H1 (cell line): ENCODE measurements at regions not wholly inside any gene's neighbourhood (a gene's known extent, or its start where the extent isn't known, plus 50 kb on each side); places are given as distances from the start of the nearest gene placed in this dataset.

Experiments used
- CTCF ChIA-PET: fragments of 300-600 bp; sonication (Branson Sonifier 250); formaldehyde crosslinking; loops from one replicate; lab custom pipeline; 2021; ENCODE audit not compliant: partially characterized antibody; lab: Charles Lee
- POLR2A ChIA-PET: fragments of 300-600 bp; sonication (Branson Sonifier 250); formaldehyde crosslinking; loops from one replicate; lab custom pipeline; 2021; ENCODE audit warnings: inconsistent platforms; ENCODE audit not compliant: partially characterized antibody; lab: Charles Lee
- DNase-seq, 2 experiments: peaks; one replicate each; pipeline versions ENCODE4 v3.0.0 to v3.0.0-alpha.2; 2010 to 2022; ENCODE audit warnings: low spot score in 2 of 2, low read depth in 1 of 2, mixed read lengths in 1 of 2
- FAIRE-seq: peaks from 2 replicates; lab custom pipeline; 2011; peaks lifted over from hg19 to GRCh38; lab: Jason Lieb, UNC
- H2AFZ ChIP-seq: 2 replicates; pipeline ENCODE4 v1.8.1; 2012; ENCODE audit warnings: low read length, inconsistent platforms
- H2AK5ac ChIP-seq: 2 replicates; pipeline ENCODE4 v1.6.1; 2013; ENCODE audit warnings: low read depth, low read length
- H2BK120ac ChIP-seq: replicated peaks from 2 replicates; pipeline ENCODE3; 2013; ENCODE audit warnings: low read depth, low read length, inconsistent platforms
- H2BK12ac ChIP-seq: 2 replicates; pipeline ENCODE4 v1.6.1; 2013; ENCODE audit warnings: low read depth, low read length
- H2BK15ac ChIP-seq: 2 replicates; pipeline ENCODE4 v1.6.1; 2013; ENCODE audit warnings: low read length
- H2BK20ac ChIP-seq: 2 replicates; pipeline ENCODE4 v1.6.1; 2013; ENCODE audit warnings: low read length
- H2BK5ac ChIP-seq: 2 replicates; pipeline ENCODE4 v1.6.1; 2013; ENCODE audit warnings: low read depth, low read length
- H3K14ac ChIP-seq: 2 replicates; pipeline ENCODE4 v1.6.1; 2013; ENCODE audit warnings: inconsistent platforms; ENCODE audit not compliant: insufficient read length
- H3K18ac ChIP-seq: 2 replicates; pipeline ENCODE4 v1.6.1; 2013; ENCODE audit warnings: low read length; ENCODE audit errors: extremely low read depth
- H3K23ac ChIP-seq: 2 replicates; pipeline ENCODE4 v1.6.1; 2013; ENCODE audit warnings: inconsistent platforms; ENCODE audit not compliant: insufficient read length
- H3K23me2 ChIP-seq: 2 replicates; pipeline ENCODE4 v1.6.1; 2013; ENCODE audit warnings: low read depth, low read length
- H3K27ac ChIP-seq: 2 replicates; pipeline ENCODE4 v1.6.1; 2011; ENCODE audit warnings: low read depth, low read length, inconsistent platforms
- H3K27me3 ChIP-seq, 4 experiments: replicated peaks in 1 of 4; 1 replicate in 1 of 4; 2 replicates in 3 of 4; pipeline versions ENCODE4 v1.6.1 to v1.8.1; 2011 to 2013; ENCODE audit warnings: low read length in 3 of 4, mild to moderate bottlenecking in 3 of 4, inconsistent platforms in 2 of 4, mixed read lengths in 2 of 4, moderate library complexity in 1 of 4; ENCODE audit not compliant: control insufficient read depth in 3 of 4, insufficient read depth in 3 of 4; ENCODE audit errors: extremely low read depth in 1 of 4
- H3K36me3 ChIP-seq, 4 experiments: 2 replicates each; pipeline versions ENCODE4 v1.6.1 to v1.8.1; 2011 to 2013; ENCODE audit warnings: mild to moderate bottlenecking in 4 of 4, low read length in 3 of 4, moderate library complexity in 2 of 4, control low read depth in 1 of 4, inconsistent platforms in 1 of 4; ENCODE audit not compliant: insufficient read depth in 4 of 4, control insufficient read depth in 2 of 4
- H3K4ac ChIP-seq: replicated peaks from 2 replicates; pipeline ENCODE3; 2013; ENCODE audit warnings: low read length, low read depth, mixed read lengths, inconsistent platforms; ENCODE audit not compliant: insufficient read length
- H3K4me1 ChIP-seq, 4 experiments: replicated peaks in 1 of 4; 1 replicate in 1 of 4; 2 replicates in 3 of 4; pipeline versions ENCODE4 v1.6.1 to v1.8.1; 2011 to 2013; ENCODE audit warnings: low read length in 3 of 4, inconsistent platforms in 2 of 4, mixed read lengths in 1 of 4; ENCODE audit not compliant: insufficient read depth in 4 of 4, control insufficient read depth in 3 of 4
- H3K4me2 ChIP-seq, 2 experiments: 2 replicates each; pipeline versions ENCODE4 v1.6.1 to v1.8.1; 2011 to 2013; ENCODE audit warnings: low read depth in 2 of 2, low read length in 2 of 2, control low read depth in 1 of 2, inconsistent platforms in 1 of 2, mild to moderate bottlenecking in 1 of 2; ENCODE audit not compliant: insufficient read depth in 1 of 2
- H3K4me3 ChIP-seq, 4 experiments: fragments of 200-600, 300-600 bp in 1 of 4; sonication (generic), shearing (Covaris generic), sonication (Bioruptor Twin) in 1 of 4; 2 replicates each; pipeline versions ENCODE4 v1.5.1 to v1.8.1; 2011 to 2016; ENCODE audit warnings: low read length in 4 of 4, low read depth in 3 of 4, control low read depth in 2 of 4, inconsistent platforms in 2 of 4, mild to moderate bottlenecking in 2 of 4, mixed read lengths in 1 of 4, moderate library complexity in 1 of 4; ENCODE audit not compliant: insufficient read depth in 2 of 4; ENCODE audit errors: extremely low read depth in 1 of 4
- H3K56ac ChIP-seq: replicated peaks from 2 replicates; pipeline ENCODE3; 2013; ENCODE audit warnings: low read depth, mild to moderate bottlenecking, mixed read lengths, low read length, inconsistent platforms; ENCODE audit not compliant: insufficient read length
- H3K79me1 ChIP-seq: 2 replicates; pipeline ENCODE4 v1.6.1; 2013; ENCODE audit warnings: low read depth, low read length, control low read depth
- H3K79me2 ChIP-seq, 2 experiments: 2 replicates each; pipeline versions ENCODE4 v1.6.1 to v1.8.1; 2012 to 2013; ENCODE audit warnings: low read length in 2 of 2, mild to moderate bottlenecking in 2 of 2, inconsistent platforms in 1 of 2; ENCODE audit not compliant: insufficient read depth in 2 of 2, control insufficient read depth in 1 of 2
- H3K9ac ChIP-seq, 4 experiments: replicated peaks in 1 of 4; 1 replicate in 1 of 4; 2 replicates in 3 of 4; pipeline versions ENCODE4 v1.6.1 to v1.8.1; 2011 to 2013; ENCODE audit warnings: low read depth in 3 of 4, low read length in 3 of 4, control low read depth in 2 of 4, mild to moderate bottlenecking in 2 of 4, moderate library complexity in 2 of 4, inconsistent platforms in 1 of 4; ENCODE audit errors: extremely low read depth in 1 of 4
- H3K9me3 ChIP-seq, 2 experiments: 2 replicates each; pipeline versions ENCODE4 v1.6.1 to v1.8.1; 2012 to 2013; ENCODE audit warnings: mild to moderate bottlenecking in 2 of 2, moderate library complexity in 2 of 2, control low read depth in 1 of 2, inconsistent platforms in 1 of 2, low read depth in 1 of 2, low read length in 1 of 2, mixed read lengths in 1 of 2; ENCODE audit not compliant: insufficient read depth in 2 of 2
- H4K20me1 ChIP-seq, 2 experiments: replicated peaks in 1 of 2; 2 replicates each; pipeline versions ENCODE3 to v1.8.1; 2011 to 2013; ENCODE audit warnings: inconsistent platforms in 2 of 2, low read length in 2 of 2, mild to moderate bottlenecking in 1 of 2; ENCODE audit not compliant: insufficient read depth in 2 of 2, control insufficient read depth in 1 of 2
- H4K5ac ChIP-seq: 2 replicates; pipeline ENCODE4 v1.6.1; 2013; ENCODE audit warnings: low read length, low read depth, mixed read lengths, inconsistent platforms; ENCODE audit not compliant: insufficient read length
- H4K8ac ChIP-seq: 2 replicates; pipeline ENCODE4 v1.8.0; 2013; ENCODE audit warnings: mild to moderate bottlenecking, moderate library complexity, low read length, inconsistent platforms; ENCODE audit not compliant: insufficient read depth; ENCODE audit errors: extremely low read depth
- H4K91ac ChIP-seq: replicated peaks from 2 replicates; pipeline ENCODE3; 2013; ENCODE audit warnings: low read length, mixed read lengths, inconsistent platforms; ENCODE audit not compliant: insufficient read length
- CHD1 ChIP-seq: IDR thresholded peaks from 2 replicates; pipeline ENCODE4 v1.6.1; 2012; ENCODE audit warnings: low read depth, low read length, improper control_type of control experiment
- POLR2AphosphoS5 ChIP-seq: IDR thresholded peaks from 2 replicates; pipeline ENCODE4 v1.6.1; 2011; ENCODE audit warnings: low read depth, low read length
- RNF2 ChIP-seq: fragments of 200-900, 300-1000 bp; sonication (generic); IDR thresholded peaks from 2 replicates; pipeline ENCODE4 v1.7.1; 2016; ENCODE audit warnings: borderline replicate concordance, low read depth, mild to moderate bottlenecking, antibody characterized with exemption, low read length; ENCODE audit not compliant: poor library complexity, severe bottlenecking; ENCODE audit errors: missing control alignments
- SIRT6 ChIP-seq: IDR thresholded peaks from one replicate; pipeline ENCODE4 v1.7.1; 2012; ENCODE audit warnings: low read length, inconsistent platforms
- TAF1 ChIP-seq: IDR thresholded peaks from 2 replicates; pipeline ENCODE4 v1.6.1; 2011; ENCODE audit warnings: mild to moderate bottlenecking, low read depth, low read length
- TCF12 ChIP-seq: IDR thresholded peaks from 2 replicates; pipeline ENCODE4 v1.6.1; 2011; ENCODE audit warnings: low read depth, mild to moderate bottlenecking, low read length
- WGBS, 2 experiments: shearing (Covaris generic) in 1 of 2; methylation state at CpG; one replicate each; pipeline versions ENCODE4 v1.1.6 to v1.1.7; 2013 to 2015; ENCODE audit warnings: low lambda C conversion rate in 2 of 2, mixed read lengths in 2 of 2, inconsistent platforms in 1 of 2, low coverage in 1 of 2, missing lambda C conversion rate in 1 of 2; ENCODE audit not compliant: insufficient replicate concordance in 2 of 2, insufficient coverage in 1 of 2, insufficient read length in 1 of 2; ENCODE audit errors: extremely low coverage in 1 of 2, missing lambda C conversion rate in 1 of 2; 5-methylcytosine and 5-hydroxymethylcytosine counted together

DNA sequence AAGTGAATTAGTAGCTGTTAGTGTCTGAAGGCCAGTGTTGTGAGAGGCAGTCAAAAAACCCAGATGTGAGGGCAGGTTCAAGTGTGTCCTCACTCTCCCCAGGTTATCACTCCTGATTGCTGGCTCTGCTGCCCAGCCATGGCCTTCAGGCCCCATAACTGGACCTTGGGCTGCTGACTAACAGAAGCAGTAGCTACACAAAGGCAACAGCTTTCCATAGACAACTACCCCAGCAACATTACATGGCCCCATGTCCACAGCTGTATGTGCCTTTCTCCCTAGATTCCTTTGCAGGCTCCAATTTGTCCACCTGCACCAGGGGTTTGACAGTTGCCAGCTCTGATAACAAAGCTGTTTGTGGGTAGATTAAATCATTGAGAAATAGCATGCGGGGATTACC lies 297.8 kb downstream of the ARL4A start:
- Histone ChIP-seq H3K23ac (no peak overlapping the region), H3K4me3 (no peak overlapping the region), H4K20me1 (no peaks in the 10 kb centered on the region), H3K14ac (no peak overlapping the region), H2BK20ac (peak overlapping the region; percentile 97), H2BK120ac (peak overlapping the region; percentile 98), H3K79me1 (no peaks in the 10 kb centered on the region), H3K56ac (no peak overlapping the region)
- CTCF ChIA-PET, result interaction anchor here (0.7 to 1.0 kb wide), 2 partner anchors 70 to 280 kb away, joined by 3 read pairs; no protein-coding TSS in a partner anchor
- TF ChIP-seq RNF2, result no peak
- TF ChIP-seq SIRT6, result no peak
- TF ChIP-seq POLR2AphosphoS5, result no peak
- TF ChIP-seq CHD1, result no peak
- TF ChIP-seq TAF1, result no peak
- TF ChIP-seq TCF12, result no peak
- TF ChIP-seq, all 59 proteins: peak for 0
- Histone ChIP-seq H2BK12ac (peak overlapping the region; percentile 99), H2BK15ac (no peak overlapping the region), H3K4me1 (peaks cover 2 to 15% (median 4%) of the 10 kb centered on the region in 4 experiments), H3K27ac (peak overlapping the region; percentile 43; the same call in 1 of the 2 replicates), H3K23me2 (no peaks in the 10 kb centered on the region), H3K79me2 (no peaks in the 10 kb centered on the region), H3K9ac (no peak overlapping the region), H3K27me3 (peaks cover 0 to 1% (median 0%) of the 10 kb centered on the region in 4 experiments; a peak in 1 of 7 replicates), H2AFZ (peak overlapping the region; percentile 69; the same call in 1 of the 2 replicates), H2AK5ac (no peak overlapping the region), H3K4me2 (no peak overlapping the region; a peak in 1 of 4 replicates), H2BK5ac (peak overlapping the region; percentile 92), H4K91ac (peak overlapping the region; percentile 96), H3K36me3 (no peaks in the 10 kb centered on the region), H3K9me3 (no peaks in the 10 kb centered on the region), H4K8ac (peak overlapping the region; percentile 25; the same call in 1 of the 2 replicates), H4K5ac (peak overlapping the region; percentile 63), H3K18ac (peak overlapping the region; percentile 95), H3K4ac (peak overlapping the region; percentile 6)
- POLR2A ChIA-PET, result no interaction called here
- WGBS, 2 experiments, result 73% methylated on average over 1 of the region's 1 CpG; no CpG with 5 or more reads in 1 of the 2 experiments
- FAIRE-seq (no peak), DNase-seq (no peak)
